Panc1 (cell line): ENCODE measurements at regions not wholly inside any gene's neighbourhood (a gene's known extent, or its start where the extent isn't known, plus 50 kb on each side); places are given as distances from the start of the nearest gene placed in this dataset.

ENCODE experiments used
- ATAC-seq: fragments of 200-7000 bp; cut with Tn5 transposase; 2 replicates; pipeline ENCODE4 v1.9.1; 2020; ENCODE audit warnings: mild to moderate bottlenecking, moderate library complexity
- BruUV-seq: library from RNA; stranded (reverse); fragments of 400-500 nt; replicated peaks from 2 replicates; lab custom pipeline; 2021; lab: Mats Ljungman, UMichigan
- CTCF ChIA-PET: fragments of 300-600 bp; sonication (Branson Sonifier 250); formaldehyde crosslinking; loops from one replicate; lab custom pipeline; 2022; ENCODE audit warnings: antibody characterized with exemption; lab: Charles Lee
- POLR2A ChIA-PET: fragments of 300-600 bp; sonication (Branson Sonifier 250); formaldehyde crosslinking; loops from one replicate; lab custom pipeline; 2022; ENCODE audit warnings: antibody characterized with exemption; lab: Charles Lee
- DNase-seq: peaks from one replicate; pipeline ENCODE4 v3.0.0-alpha.2; 2010; ENCODE audit warnings: low read depth, low spot score
- H3K27ac ChIP-seq: 2 replicates; pipeline ENCODE4 v1.5.1; 2011; ENCODE audit warnings: mild to moderate bottlenecking, low read length, inconsistent platforms
- H3K27me3 ChIP-seq: fragments of 200-500 bp; sonication (Bioruptor generic); 2 replicates; pipeline ENCODE4 v1.6.0; 2014; ENCODE audit warnings: low read length, inconsistent platforms; ENCODE audit not compliant: control insufficient read depth, insufficient read depth
- H3K36me3 ChIP-seq: fragments of 200-500 bp; sonication (Bioruptor generic); 2 replicates; pipeline ENCODE4 v1.5.1; 2014; ENCODE audit warnings: inconsistent platforms, mild to moderate bottlenecking, low read length, moderate library complexity; ENCODE audit not compliant: control insufficient read depth, insufficient read depth
- H3K4me1 ChIP-seq: 2 replicates; pipeline ENCODE4 v1.5.1; 2011; ENCODE audit warnings: inconsistent platforms, mild to moderate bottlenecking, low read length, moderate library complexity; ENCODE audit not compliant: control insufficient read depth, insufficient read depth
- H3K4me3 ChIP-seq, 2 experiments: 2 replicates each; pipeline ENCODE4 v1.5.1; 2011 to 2012; ENCODE audit warnings: low read depth in 2 of 2, low read length in 2 of 2, mild to moderate bottlenecking in 2 of 2, inconsistent platforms in 1 of 2, moderate library complexity in 1 of 2
- H3K9me3 ChIP-seq: fragments of 200-500 bp; sonication (Bioruptor generic); 2 replicates; pipeline ENCODE4 v1.5.1; 2014; ENCODE audit warnings: low read depth, mild to moderate bottlenecking, inconsistent platforms, low read length, moderate library complexity; ENCODE audit not compliant: control insufficient read depth, insufficient read depth
- CTCF ChIP-seq: fragments of 450-650 bp; IDR thresholded peaks from 2 replicates; pipeline ENCODE4 v1.5.1; 2017; ENCODE audit warnings: mild to moderate bottlenecking
- POLR2AphosphoS5 ChIP-seq: IDR thresholded peaks from 2 replicates; pipeline ENCODE4 v1.6.1; 2012; ENCODE audit warnings: mild to moderate bottlenecking, low read depth, low read length, moderate library complexity
- SIN3A ChIP-seq: IDR thresholded peaks from 2 replicates; pipeline ENCODE4 v1.6.1; 2012; ENCODE audit warnings: low read depth, mild to moderate bottlenecking, low read length, moderate library complexity, borderline replicate concordance; ENCODE audit not compliant: insufficient read depth
- TCF7L2 ChIP-seq: IDR thresholded peaks from 2 replicates; pipeline ENCODE4 v1.6.1; 2011; ENCODE audit warnings: mild to moderate bottlenecking, low read depth, low read length, inconsistent platforms
- in situ Hi-C: cut with HindIII; loops from 2 replicates; pipeline ENCODE4 v1.10.0; 2016; ENCODE audit warnings: low sequenced_read_pairs, low pct_unique_long_range_greater_than_20kb
- intact Hi-C: fragments of 100-400 bp; cut with micrococcal nuclease; formaldehyde crosslinking; loops from one replicate; pipeline ENCODE4 v1.10.0; 2022; ENCODE audit not compliant: unreplicated experiment
- TF ChIP-seq, protein P1 (sequence below), 2 experiments: IDR thresholded peaks; 2 replicates each; pipeline ENCODE4 v1.6.1; 2011 to 2012; ENCODE audit warnings: low read depth in 2 of 2, control low read depth in 1 of 2, low read length in 1 of 2, mild to moderate bottlenecking in 1 of 2, moderate library complexity in 1 of 2; ENCODE audit not compliant: insufficient read depth in 1 of 2

GRCh38 chr1:222956601-222957000 lies 141.8 kb downstream of the DISP1 start:
- in situ Hi-C loops = no loop called here
- DNase-seq = no peak
- Histone ChIP-seq H3K9me3 (no peaks in the 10 kb centered on the region), H3K4me1 (no peaks in the 10 kb centered on the region), H3K4me3 (no peak overlapping the region), H3K36me3 (no peaks in the 10 kb centered on the region), H3K27me3 (no peaks in the 10 kb centered on the region), H3K27ac (no peak overlapping the region)
- no peak for ATAC-seq
- ChIA-PET CTCF (no interaction called here), POLR2A (no interaction called here)
- intact Hi-C loops = no loop called here
- no TSS peak for BruUV-seq
- TF ChIP-seq TCF7L2 (no peak), CTCF (no peak)
- TF ChIP-seq, protein P1, sequence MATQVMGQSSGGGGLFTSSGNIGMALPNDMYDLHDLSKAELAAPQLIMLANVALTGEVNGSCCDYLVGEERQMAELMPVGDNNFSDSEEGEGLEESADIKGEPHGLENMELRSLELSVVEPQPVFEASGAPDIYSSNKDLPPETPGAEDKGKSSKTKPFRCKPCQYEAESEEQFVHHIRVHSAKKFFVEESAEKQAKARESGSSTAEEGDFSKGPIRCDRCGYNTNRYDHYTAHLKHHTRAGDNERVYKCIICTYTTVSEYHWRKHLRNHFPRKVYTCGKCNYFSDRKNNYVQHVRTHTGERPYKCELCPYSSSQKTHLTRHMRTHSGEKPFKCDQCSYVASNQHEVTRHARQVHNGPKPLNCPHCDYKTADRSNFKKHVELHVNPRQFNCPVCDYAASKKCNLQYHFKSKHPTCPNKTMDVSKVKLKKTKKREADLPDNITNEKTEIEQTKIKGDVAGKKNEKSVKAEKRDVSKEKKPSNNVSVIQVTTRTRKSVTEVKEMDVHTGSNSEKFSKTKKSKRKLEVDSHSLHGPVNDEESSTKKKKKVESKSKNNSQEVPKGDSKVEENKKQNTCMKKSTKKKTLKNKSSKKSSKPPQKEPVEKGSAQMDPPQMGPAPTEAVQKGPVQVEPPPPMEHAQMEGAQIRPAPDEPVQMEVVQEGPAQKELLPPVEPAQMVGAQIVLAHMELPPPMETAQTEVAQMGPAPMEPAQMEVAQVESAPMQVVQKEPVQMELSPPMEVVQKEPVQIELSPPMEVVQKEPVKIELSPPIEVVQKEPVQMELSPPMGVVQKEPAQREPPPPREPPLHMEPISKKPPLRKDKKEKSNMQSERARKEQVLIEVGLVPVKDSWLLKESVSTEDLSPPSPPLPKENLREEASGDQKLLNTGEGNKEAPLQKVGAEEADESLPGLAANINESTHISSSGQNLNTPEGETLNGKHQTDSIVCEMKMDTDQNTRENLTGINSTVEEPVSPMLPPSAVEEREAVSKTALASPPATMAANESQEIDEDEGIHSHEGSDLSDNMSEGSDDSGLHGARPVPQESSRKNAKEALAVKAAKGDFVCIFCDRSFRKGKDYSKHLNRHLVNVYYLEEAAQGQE (IDR thresholded peaks at IDR 0.05; ENCODE audit: insufficient read depth in 1 of 2, low read depth in 2 of 2, low read length in 1 of 2) = no peak

- CTCF ChIA-PET = no interaction called here
- no peaks in the 10 kb centered on the region for H3K4me1 ChIP-seq
Observed at GRCh38 chr1:222967466-222968240, 152.8 kb downstream of the DISP1 start.

More at GRCh38 chr1:222967466-222968240, 152.8 kb downstream of the DISP1 start:
- Histone ChIP-seq H3K4me3 (no peak overlapping the region), H3K27me3 (no peaks in the 10 kb centered on the region), H3K27ac (no peak overlapping the region), H3K9me3 (no peaks in the 10 kb centered on the region), H3K36me3 (no peaks in the 10 kb centered on the region)
- in situ Hi-C loops (no loop called here), intact Hi-C loops (no loop called here)
- BruUV-seq = no TSS peak
- no peak for DNase-seq
- POLR2A ChIA-PET = no interaction called here
- no peak for TF ChIP-seq SIN3A
- TF ChIP-seq TCF7L2 = no peak
- TF ChIP-seq, protein P1 (IDR thresholded peaks at IDR 0.05; ENCODE audit: insufficient read depth in 1 of 2, low read depth in 2 of 2, low read length in 1 of 2) = no peak
- TF ChIP-seq POLR2AphosphoS5 = no peak
- TF ChIP-seq CTCF = no peak
- ATAC-seq = no peak
